HEK293 (cell line): ENCODE measurements at regions not wholly inside any gene's neighbourhood (a gene's known extent, or its start where the extent isn't known, plus 50 kb on each side); places are given as distances from the start of the nearest gene placed in this dataset.

Experiments
- CTCF ChIA-PET: fragments of 350-600 bp; formaldehyde crosslinking; extraction: SDS; loops from one replicate; lab custom pipeline; 2021; ENCODE audit warnings: antibody characterized with exemption; lab: Yijun Ruan, JAX
- POLR2A ChIA-PET: fragments of 300-600 bp; formaldehyde crosslinking; extraction: SDS; loops from one replicate; lab custom pipeline; 2020; ENCODE audit warnings: antibody characterized with exemption, inconsistent platforms; lab: Yijun Ruan, JAX
- H3K27ac ChIP-seq: fragments of 200-500 bp; sonication (Bioruptor generic); 2 replicates; pipeline ENCODE4 v1.5.1; 2014; ENCODE audit warnings: low read depth, low read length, control low read depth, inconsistent platforms; ENCODE audit errors: extremely low read depth
- H3K36me3 ChIP-seq, 2 experiments: fragments of 200-500 bp in 1 of 2; sonication (Bioruptor generic) in 1 of 2; 1 replicate in 1 of 2; 2 replicates in 1 of 2; pipeline ENCODE4 v1.5.1; 2014 to 2017; ENCODE audit warnings: inconsistent platforms in 2 of 2, low read length in 2 of 2; ENCODE audit not compliant: control insufficient read depth in 2 of 2, insufficient read depth in 1 of 2
- H3K4me1 ChIP-seq: fragments of 200-500 bp; sonication (Bioruptor generic); 2 replicates; pipeline ENCODE4 v1.5.1; 2014; ENCODE audit warnings: mild to moderate bottlenecking, low read length, inconsistent platforms; ENCODE audit not compliant: control insufficient read depth, insufficient read depth
- H3K4me3 ChIP-seq: 2 replicates; pipeline ENCODE4 v1.5.1; 2011; ENCODE audit warnings: low read depth, mild to moderate bottlenecking, control low read depth, low read length, moderate library complexity
- H3K9me3 ChIP-seq: fragments of 200-500 bp; sonication (Bioruptor generic); 2 replicates; pipeline ENCODE4 v1.5.1; 2014; ENCODE audit warnings: low read depth, low read length, inconsistent platforms; ENCODE audit not compliant: control insufficient read depth, insufficient read depth
- GLIS2 ChIP-seq: fragments of 450-650 bp; formaldehyde crosslinking; IDR thresholded peaks from 2 replicates; pipeline ENCODE4 v1.5.1; 2016; ENCODE audit warnings: missing biosample characterization, missing genetic modification characterization
- REPIN1 ChIP-seq: fragments of 450-650 bp; formaldehyde crosslinking; IDR thresholded peaks from 2 replicates; pipeline ENCODE4 v1.5.1; 2017; ENCODE audit warnings: missing biosample characterization, missing genetic modification characterization, low read depth
- SCRT1 ChIP-seq: fragments of 450-650 bp; formaldehyde crosslinking; IDR thresholded peaks from 2 replicates; pipeline ENCODE4 v1.5.1; 2016; ENCODE audit warnings: missing biosample characterization, missing genetic modification characterization, borderline replicate concordance
- ZNF112 ChIP-seq: fragments of 450-650 bp; formaldehyde crosslinking; IDR thresholded peaks from 2 replicates; pipeline ENCODE4 v1.5.0; 2017; ENCODE audit warnings: missing biosample characterization, missing genetic modification characterization
- ZNF221 ChIP-seq: fragments of 450-650 bp; formaldehyde crosslinking; IDR thresholded peaks from 2 replicates; pipeline ENCODE4 v1.5.1; 2017; ENCODE audit warnings: missing biosample characterization, missing genetic modification characterization, borderline replicate concordance
- ZNF48 ChIP-seq: fragments of 450-650 bp; formaldehyde crosslinking; IDR thresholded peaks from 2 replicates; pipeline ENCODE4 v1.5.1; 2016; ENCODE audit warnings: missing biosample characterization, missing genetic modification characterization
- ZNF514 ChIP-seq: fragments of 450-650 bp; formaldehyde crosslinking; IDR thresholded peaks from 2 replicates; pipeline ENCODE4 v1.5.1; 2016; ENCODE audit warnings: missing biosample characterization, missing genetic modification characterization
- ZNF555 ChIP-seq: fragments of 450-650 bp; formaldehyde crosslinking; conservative IDR thresholded peaks from 2 replicates; pipeline ENCODE4 v1.5.1; 2017; ENCODE audit warnings: missing biosample characterization, mild to moderate bottlenecking, missing genetic modification characterization, inconsistent platforms
- ZNF571 ChIP-seq: fragments of 450-650 bp; formaldehyde crosslinking; IDR thresholded peaks from 2 replicates; pipeline ENCODE4 v1.5.0; 2017; ENCODE audit warnings: missing biosample characterization, missing genetic modification characterization
- ZNF585B ChIP-seq: fragments of 450-650 bp; formaldehyde crosslinking; IDR thresholded peaks from 2 replicates; pipeline ENCODE4 v1.5.1; 2016; ENCODE audit warnings: missing biosample characterization, missing genetic modification characterization
- ZNF658 ChIP-seq: fragments of 450-650 bp; formaldehyde crosslinking; IDR thresholded peaks from 2 replicates; pipeline ENCODE4; 2016; ENCODE audit warnings: missing biosample characterization, missing genetic modification characterization
- ZNF660 ChIP-seq: fragments of 450-650 bp; IDR thresholded peaks from 2 replicates; pipeline ENCODE4 v1.5.1; 2018; ENCODE audit warnings: missing biosample characterization, mild to moderate bottlenecking, missing genetic modification characterization
- ZNF837 ChIP-seq: fragments of 450-650 bp; formaldehyde crosslinking; IDR thresholded peaks from 2 replicates; pipeline ENCODE4 v1.5.1; 2016; ENCODE audit warnings: missing biosample characterization, missing genetic modification characterization
- ZNF843 ChIP-seq: fragments of 450-650 bp; formaldehyde crosslinking; IDR thresholded peaks from 2 replicates; pipeline ENCODE4 v1.5.1; 2016; ENCODE audit warnings: missing biosample characterization, missing genetic modification characterization
- TF ChIP-seq, protein P1 (sequence below): fragments of 450-650 bp; IDR thresholded peaks from 2 replicates; pipeline ENCODE4 v1.5.1; 2018; ENCODE audit warnings: missing biosample characterization, mild to moderate bottlenecking, missing genetic modification characterization
- TF ChIP-seq, protein P2 (sequence below): fragments of 450-650 bp; formaldehyde crosslinking; IDR thresholded peaks from 2 replicates; pipeline ENCODE4 v1.5.1; 2016; ENCODE audit warnings: missing biosample characterization, missing genetic modification characterization, low read depth
- TF ChIP-seq, protein P3 (sequence below): fragments of 450-650 bp; formaldehyde crosslinking; IDR thresholded peaks from 2 replicates; pipeline ENCODE4 v1.5.1; 2016; ENCODE audit warnings: missing biosample characterization, missing genetic modification characterization, borderline replicate concordance
- TF ChIP-seq, protein P4 (sequence below): fragments of 450-650 bp; formaldehyde crosslinking; IDR thresholded peaks from 2 replicates; pipeline ENCODE4; 2016; ENCODE audit warnings: missing biosample characterization, missing genetic modification characterization

DNA sequence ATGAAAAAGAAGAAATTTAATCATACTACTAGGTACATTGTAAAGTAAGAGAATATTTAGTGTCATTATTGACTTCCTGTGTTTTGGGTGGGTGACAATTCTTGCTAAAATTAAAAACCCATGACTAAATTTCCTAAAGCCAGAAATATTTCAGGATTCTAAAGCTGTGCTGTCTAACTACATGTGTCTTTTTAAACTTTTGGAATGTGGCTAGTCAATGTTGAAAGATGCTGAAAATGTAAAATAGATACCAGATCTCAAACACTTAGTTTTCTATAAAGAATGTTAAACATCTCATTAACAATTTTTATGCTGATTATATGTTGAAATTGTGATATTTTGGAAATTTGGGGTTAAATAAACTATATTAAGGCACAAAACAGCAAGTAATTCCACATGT, 308.9 kb upstream of the TMCO5A start (continued):
- no peak for TF ChIP-seq ZNF48
- TF ChIP-seq ZNF221: no peak
- TF ChIP-seq, protein P1, sequence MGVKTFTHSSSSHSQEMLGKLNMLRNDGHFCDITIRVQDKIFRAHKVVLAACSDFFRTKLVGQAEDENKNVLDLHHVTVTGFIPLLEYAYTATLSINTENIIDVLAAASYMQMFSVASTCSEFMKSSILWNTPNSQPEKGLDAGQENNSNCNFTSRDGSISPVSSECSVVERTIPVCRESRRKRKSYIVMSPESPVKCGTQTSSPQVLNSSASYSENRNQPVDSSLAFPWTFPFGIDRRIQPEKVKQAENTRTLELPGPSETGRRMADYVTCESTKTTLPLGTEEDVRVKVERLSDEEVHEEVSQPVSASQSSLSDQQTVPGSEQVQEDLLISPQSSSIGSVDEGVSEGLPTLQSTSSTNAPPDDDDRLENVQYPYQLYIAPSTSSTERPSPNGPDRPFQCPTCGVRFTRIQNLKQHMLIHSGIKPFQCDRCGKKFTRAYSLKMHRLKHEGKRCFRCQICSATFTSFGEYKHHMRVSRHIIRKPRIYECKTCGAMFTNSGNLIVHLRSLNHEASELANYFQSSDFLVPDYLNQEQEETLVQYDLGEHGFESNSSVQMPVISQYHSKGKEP (tag by site-specific recombination): no peak
- no peak for TF ChIP-seq GLIS2 (tag by site-specific recombination)

DNA sequence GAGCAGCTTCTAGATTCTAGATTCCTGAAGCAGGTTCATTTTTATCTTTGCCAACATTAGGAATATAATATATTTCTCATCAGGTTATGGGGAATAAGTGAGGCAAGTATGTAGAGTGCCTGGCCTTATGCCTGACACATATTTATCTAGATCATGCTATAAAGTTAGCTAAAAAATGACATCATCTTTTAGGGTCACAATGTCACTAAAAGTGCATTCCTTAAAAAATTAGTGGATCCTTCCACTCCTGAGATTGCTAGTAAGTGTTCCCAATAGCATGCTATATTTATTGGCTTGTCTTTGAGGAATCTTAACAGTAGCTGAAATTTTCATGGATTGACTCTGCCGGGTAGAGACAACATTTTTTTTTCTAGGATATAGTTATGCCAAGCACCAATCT, 305.9 kb upstream of the TMCO5A start:
- no peaks in the 10 kb centered on the region for H3K9me3 ChIP-seq
- no peak for TF ChIP-seq ZNF555 (tag by site-specific recombination)
- TF ChIP-seq, protein P2, sequence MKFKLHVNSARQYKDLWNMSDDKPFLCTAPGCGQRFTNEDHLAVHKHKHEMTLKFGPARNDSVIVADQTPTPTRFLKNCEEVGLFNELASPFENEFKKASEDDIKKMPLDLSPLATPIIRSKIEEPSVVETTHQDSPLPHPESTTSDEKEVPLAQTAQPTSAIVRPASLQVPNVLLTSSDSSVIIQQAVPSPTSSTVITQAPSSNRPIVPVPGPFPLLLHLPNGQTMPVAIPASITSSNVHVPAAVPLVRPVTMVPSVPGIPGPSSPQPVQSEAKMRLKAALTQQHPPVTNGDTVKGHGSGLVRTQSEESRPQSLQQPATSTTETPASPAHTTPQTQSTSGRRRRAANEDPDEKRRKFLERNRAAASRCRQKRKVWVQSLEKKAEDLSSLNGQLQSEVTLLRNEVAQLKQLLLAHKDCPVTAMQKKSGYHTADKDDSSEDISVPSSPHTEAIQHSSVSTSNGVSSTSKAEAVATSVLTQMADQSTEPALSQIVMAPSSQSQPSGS (tag by site-specific recombination): 0 out of 2 replicates have a peak, but pooled peaks have one; percentile 12
- TF ChIP-seq, all 188 proteins: peak for 1
- ChIA-PET CTCF (no interaction called here), POLR2A (no interaction called here)
- no peaks in the 10 kb centered on the region for H3K4me1 ChIP-seq
- no peak overlapping the region for H3K4me3 ChIP-seq
- no peak overlapping the region for H3K27ac ChIP-seq
- no peaks in the 10 kb centered on the region for H3K36me3 ChIP-seq

DNA sequence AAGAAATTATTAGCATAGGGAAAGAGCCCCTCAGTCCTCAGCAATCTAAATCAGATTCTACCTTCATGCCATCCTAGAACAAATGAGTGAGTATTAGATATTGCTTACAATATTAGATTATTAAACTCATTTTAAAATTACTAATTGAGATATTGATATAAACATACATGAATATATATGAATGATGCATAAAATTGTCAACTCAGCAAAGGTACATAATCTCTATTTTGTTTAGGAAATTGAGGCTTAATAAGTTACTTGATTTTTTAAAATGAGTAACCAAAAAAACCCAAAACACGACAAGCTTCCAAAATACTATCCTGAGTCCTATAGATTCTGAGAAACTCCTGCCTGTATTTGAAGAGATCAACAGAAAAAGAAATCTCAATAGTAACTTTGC, 297.7 kb upstream of the TMCO5A start:
- ChIA-PET CTCF (no interaction called here), POLR2A (no interaction called here)
- no peaks in the 10 kb centered on the region for H3K9me3 ChIP-seq
- H3K4me3 ChIP-seq: no peak overlapping the region
- no peaks in the 10 kb centered on the region for H3K4me1 ChIP-seq
- TF ChIP-seq ZNF112 (tag by site-specific recombination) (no peak), ZNF514 (tag by site-specific recombination) (no peak), SCRT1 (tag by site-specific recombination) (no peak)
- H3K36me3 ChIP-seq: no peaks in the 10 kb centered on the region
- H3K27ac ChIP-seq: no peak overlapping the region

DNA sequence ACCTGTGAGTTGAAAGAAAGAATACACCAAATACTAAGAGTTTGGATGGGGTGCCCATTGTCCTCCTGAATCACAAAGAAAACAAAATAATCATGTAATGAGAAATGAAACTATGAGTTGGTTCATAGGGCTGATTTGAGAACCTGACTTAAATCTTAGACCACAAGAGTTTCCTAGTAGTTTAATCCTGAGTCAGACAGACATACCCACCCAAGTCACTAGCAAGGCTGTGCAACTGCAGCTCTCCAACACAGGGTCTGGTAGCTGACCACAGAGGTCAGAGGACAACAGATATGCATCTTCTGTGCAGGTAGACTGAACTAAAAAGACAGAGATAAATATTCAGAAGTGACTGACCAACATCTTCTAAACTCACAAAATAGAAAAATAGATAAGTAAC, 296.3 kb upstream of the TMCO5A start:
- H3K9me3 ChIP-seq: no peaks in the 10 kb centered on the region
- CTCF ChIA-PET: no interaction called here
- no peaks in the 10 kb centered on the region for H3K4me1 ChIP-seq
- H3K36me3 ChIP-seq: no peaks in the 10 kb centered on the region
- POLR2A ChIA-PET: no interaction called here
- no peak overlapping the region for H3K27ac ChIP-seq
- TF ChIP-seq ZNF660 (tag by site-specific recombination): no peak
- no peak for TF ChIP-seq ZNF571
- no peak for TF ChIP-seq ZNF658 (tag by site-specific recombination)
- TF ChIP-seq ZNF585B: no peak
- H3K4me3 ChIP-seq: no peak overlapping the region

DNA sequence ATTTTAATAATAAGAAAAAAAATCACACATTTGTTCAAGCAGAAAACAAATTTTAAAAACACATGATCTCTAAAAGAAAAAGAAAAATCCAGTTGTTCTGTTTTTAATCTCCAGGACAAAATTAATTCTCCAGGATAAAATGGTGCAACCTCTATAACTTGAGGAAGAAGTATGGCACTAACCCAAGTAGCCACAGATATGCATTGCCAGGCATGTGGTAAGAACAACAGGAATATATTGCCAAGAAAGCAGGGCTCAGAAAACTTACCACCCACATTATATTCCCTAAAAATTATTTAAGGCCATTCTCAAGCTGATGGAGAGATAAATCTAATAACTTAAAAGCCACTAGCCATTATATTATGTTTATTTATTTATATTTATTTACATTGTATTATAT, 295.7 kb upstream of the TMCO5A start:
- no peaks in the 10 kb centered on the region for H3K4me1 ChIP-seq
- no peak overlapping the region for H3K27ac ChIP-seq
- CTCF ChIA-PET: no interaction called here
- no peak overlapping the region for H3K4me3 ChIP-seq
- H3K36me3 ChIP-seq: no peaks in the 10 kb centered on the region
- POLR2A ChIA-PET: no interaction called here
- H3K9me3 ChIP-seq: no peaks in the 10 kb centered on the region
- TF ChIP-seq ZNF837 (tag by site-specific recombination) (no peak), REPIN1 (no peak), ZNF843 (tag by site-specific recombination) (no peak)
- TF ChIP-seq, protein P3, sequence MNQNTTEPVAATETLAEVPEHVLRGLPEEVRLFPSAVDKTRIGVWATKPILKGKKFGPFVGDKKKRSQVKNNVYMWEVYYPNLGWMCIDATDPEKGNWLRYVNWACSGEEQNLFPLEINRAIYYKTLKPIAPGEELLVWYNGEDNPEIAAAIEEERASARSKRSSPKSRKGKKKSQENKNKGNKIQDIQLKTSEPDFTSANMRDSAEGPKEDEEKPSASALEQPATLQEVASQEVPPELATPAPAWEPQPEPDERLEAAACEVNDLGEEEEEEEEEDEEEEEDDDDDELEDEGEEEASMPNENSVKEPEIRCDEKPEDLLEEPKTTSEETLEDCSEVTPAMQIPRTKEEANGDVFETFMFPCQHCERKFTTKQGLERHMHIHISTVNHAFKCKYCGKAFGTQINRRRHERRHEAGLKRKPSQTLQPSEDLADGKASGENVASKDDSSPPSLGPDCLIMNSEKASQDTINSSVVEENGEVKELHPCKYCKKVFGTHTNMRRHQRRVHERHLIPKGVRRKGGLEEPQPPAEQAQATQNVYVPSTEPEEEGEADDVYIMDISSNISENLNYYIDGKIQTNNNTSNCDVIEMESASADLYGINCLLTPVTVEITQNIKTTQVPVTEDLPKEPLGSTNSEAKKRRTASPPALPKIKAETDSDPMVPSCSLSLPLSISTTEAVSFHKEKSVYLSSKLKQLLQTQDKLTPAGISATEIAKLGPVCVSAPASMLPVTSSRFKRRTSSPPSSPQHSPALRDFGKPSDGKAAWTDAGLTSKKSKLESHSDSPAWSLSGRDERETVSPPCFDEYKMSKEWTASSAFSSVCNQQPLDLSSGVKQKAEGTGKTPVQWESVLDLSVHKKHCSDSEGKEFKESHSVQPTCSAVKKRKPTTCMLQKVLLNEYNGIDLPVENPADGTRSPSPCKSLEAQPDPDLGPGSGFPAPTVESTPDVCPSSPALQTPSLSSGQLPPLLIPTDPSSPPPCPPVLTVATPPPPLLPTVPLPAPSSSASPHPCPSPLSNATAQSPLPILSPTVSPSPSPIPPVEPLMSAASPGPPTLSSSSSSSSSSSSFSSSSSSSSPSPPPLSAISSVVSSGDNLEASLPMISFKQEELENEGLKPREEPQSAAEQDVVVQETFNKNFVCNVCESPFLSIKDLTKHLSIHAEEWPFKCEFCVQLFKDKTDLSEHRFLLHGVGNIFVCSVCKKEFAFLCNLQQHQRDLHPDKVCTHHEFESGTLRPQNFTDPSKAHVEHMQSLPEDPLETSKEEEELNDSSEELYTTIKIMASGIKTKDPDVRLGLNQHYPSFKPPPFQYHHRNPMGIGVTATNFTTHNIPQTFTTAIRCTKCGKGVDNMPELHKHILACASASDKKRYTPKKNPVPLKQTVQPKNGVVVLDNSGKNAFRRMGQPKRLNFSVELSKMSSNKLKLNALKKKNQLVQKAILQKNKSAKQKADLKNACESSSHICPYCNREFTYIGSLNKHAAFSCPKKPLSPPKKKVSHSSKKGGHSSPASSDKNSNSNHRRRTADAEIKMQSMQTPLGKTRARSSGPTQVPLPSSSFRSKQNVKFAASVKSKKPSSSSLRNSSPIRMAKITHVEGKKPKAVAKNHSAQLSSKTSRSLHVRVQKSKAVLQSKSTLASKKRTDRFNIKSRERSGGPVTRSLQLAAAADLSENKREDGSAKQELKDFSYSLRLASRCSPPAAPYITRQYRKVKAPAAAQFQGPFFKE: no peak
- TF ChIP-seq, protein P4, sequence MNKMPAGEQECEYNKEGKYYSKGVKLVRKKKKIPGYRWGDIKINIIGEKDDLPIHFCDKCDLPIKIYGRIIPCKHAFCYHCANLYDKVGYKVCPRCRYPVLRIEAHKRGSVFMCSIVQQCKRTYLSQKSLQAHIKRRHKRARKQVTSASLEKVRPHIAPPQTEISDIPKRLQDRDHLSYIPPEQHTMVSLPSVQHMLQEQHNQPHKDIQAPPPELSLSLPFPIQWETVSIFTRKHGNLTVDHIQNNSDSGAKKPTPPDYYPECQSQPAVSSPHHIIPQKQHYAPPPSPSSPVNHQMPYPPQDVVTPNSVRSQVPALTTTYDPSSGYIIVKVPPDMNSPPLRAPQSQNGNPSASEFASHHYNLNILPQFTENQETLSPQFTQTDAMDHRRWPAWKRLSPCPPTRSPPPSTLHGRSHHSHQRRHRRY (tag by site-specific recombination): no peak
